Left colon (tissue), 2 donors: ENCODE measurements at regions not wholly inside any gene's neighbourhood (a gene's known extent, or its start where the extent isn't known, plus 50 kb on each side); places are given as distances from the start of the nearest gene placed in this dataset.
"Not testable (repeated sequence)": the region's sequence is repeated elsewhere in the genome, so short reads cannot be mapped to it uniquely, and the experiment has no call there.

Experiments
- ATAC-seq: fragments of 200-7000 bp; cut with Tn5 transposase; one replicate; pipeline ENCODE4 v1.9.1; 2020; ENCODE audit warnings: mild to moderate bottlenecking, moderate library complexity
- DNase-seq, 2 donors: peaks; one replicate each; pipeline ENCODE4 v3.0.0-alpha.2; 2020
- intact Hi-C, 2 donors: fragments of 100-400 bp; cut with DNase I in 1 of 2; cut with micrococcal nuclease in 1 of 2; formaldehyde crosslinking; loops; one replicate each; pipeline versions ENCODE4 v1.11.2 to v1.14.0; 2022; cut with DNase I, micrococcal nuclease
- donor health status: DM: no; HTN: no; CAD: no.
- donor health status: DM: yes; HTN: yes; CAD: no.

- intact Hi-C loops = no loop called here
- DNase-seq = peak; percentile 93 to 95
- ATAC-seq = peak; percentile 100
Observed at GRCh38 chr5:157948738-157949410, 89.9 kb upstream of the CLINT1 start.

- ATAC-seq (no peak), DNase-seq (no peak)
- intact Hi-C loops = no loop called here
Observed at GRCh38 chr5:157947156-157947555, 88.2 kb upstream of the CLINT1 start.

GRCh38 chr5:157945822-157946221 lies 86.9 kb upstream of the CLINT1 start:
- DNase-seq, intact Hi-C loops, ATAC-seq: not testable (repeated sequence)

- intact Hi-C loops = no loop called here
- no peak for ATAC-seq
- DNase-seq = no peak
Observed at GRCh38 chr5:157944938-157945337, 86.0 kb upstream of the CLINT1 start.

GRCh38 chr5:157944077-157944633 lies 85.2 kb upstream of the CLINT1 start:
- no peak for ATAC-seq
- intact Hi-C loops = no loop called here
- no peak for DNase-seq

GRCh38 chr5:157942595-157942994 lies 83.7 kb upstream of the CLINT1 start:
- intact Hi-C loops = no loop called here
- DNase-seq (no peak), ATAC-seq (no peak)

- DNase-seq = no peak
- intact Hi-C loops = no loop called here
- ATAC-seq = no peak
Observed at GRCh38 chr5:157941616-157942015, 82.7 kb upstream of the CLINT1 start.

GRCh38 chr5:157938101-157938500 lies 79.2 kb upstream of the CLINT1 start:
- intact Hi-C loops, ATAC-seq, DNase-seq: not testable (repeated sequence)

- DNase-seq, ATAC-seq, intact Hi-C loops: not testable (repeated sequence)
Observed at GRCh38 chr5:157936776-157937501, 78.0 kb upstream of the CLINT1 start.

- DNase-seq (no peak), ATAC-seq (no peak)
- intact Hi-C loops = no loop called here
Observed at GRCh38 chr5:157934600-157934999, 75.7 kb upstream of the CLINT1 start.

GRCh38 chr5:157933005-157933404 lies 74.1 kb upstream of the CLINT1 start:
- intact Hi-C loops = no loop called here
- DNase-seq (no peak), ATAC-seq (no peak)

GRCh38 chr5:157930710-157931109 lies 71.8 kb upstream of the CLINT1 start:
- DNase-seq (peak; percentile 53 to 69), ATAC-seq (peak; percentile 75)
- intact Hi-C loops = no loop called here

- DNase-seq (no peak), ATAC-seq (no peak)
- intact Hi-C loops = no loop called here
Observed at GRCh38 chr5:157926977-157927376, 68.0 kb upstream of the CLINT1 start.

- DNase-seq (peak in 1 of 2 donors; percentile 39), ATAC-seq (peak; percentile 52)
- intact Hi-C loops = no loop called here
Observed at GRCh38 chr5:157925786-157926671, 67.1 kb upstream of the CLINT1 start.

GRCh38 chr5:157924931-157925729 lies 66.2 kb upstream of the CLINT1 start:
- intact Hi-C loops = no loop called here
- DNase-seq (peak in 1 of 2 donors; percentile 73), ATAC-seq (peak; percentile 88)

GRCh38 chr5:157924490-157924889 lies 65.5 kb upstream of the CLINT1 start:
- ATAC-seq (no peak), DNase-seq (no peak)
- intact Hi-C loops = no loop called here

GRCh38 chr5:157923765-157924164 lies 64.8 kb upstream of the CLINT1 start:
- DNase-seq (no peak), ATAC-seq (no peak)
- intact Hi-C loops = no loop called here

- intact Hi-C loops = no loop called here
- no peak for ATAC-seq
- no peak for DNase-seq
Observed at GRCh38 chr5:157922026-157922425, 63.1 kb upstream of the CLINT1 start.

- ATAC-seq (no peak), DNase-seq (no peak)
- intact Hi-C loops = no loop called here
Observed at GRCh38 chr5:157920828-157921170, 61.9 kb upstream of the CLINT1 start.
